ENCODE measurements at regions not wholly inside any gene's neighbourhood (a gene's known extent, or its start where the extent isn't known, plus 50 kb on each side); places are given as distances from the start of the nearest gene placed in this dataset.

DNA sequence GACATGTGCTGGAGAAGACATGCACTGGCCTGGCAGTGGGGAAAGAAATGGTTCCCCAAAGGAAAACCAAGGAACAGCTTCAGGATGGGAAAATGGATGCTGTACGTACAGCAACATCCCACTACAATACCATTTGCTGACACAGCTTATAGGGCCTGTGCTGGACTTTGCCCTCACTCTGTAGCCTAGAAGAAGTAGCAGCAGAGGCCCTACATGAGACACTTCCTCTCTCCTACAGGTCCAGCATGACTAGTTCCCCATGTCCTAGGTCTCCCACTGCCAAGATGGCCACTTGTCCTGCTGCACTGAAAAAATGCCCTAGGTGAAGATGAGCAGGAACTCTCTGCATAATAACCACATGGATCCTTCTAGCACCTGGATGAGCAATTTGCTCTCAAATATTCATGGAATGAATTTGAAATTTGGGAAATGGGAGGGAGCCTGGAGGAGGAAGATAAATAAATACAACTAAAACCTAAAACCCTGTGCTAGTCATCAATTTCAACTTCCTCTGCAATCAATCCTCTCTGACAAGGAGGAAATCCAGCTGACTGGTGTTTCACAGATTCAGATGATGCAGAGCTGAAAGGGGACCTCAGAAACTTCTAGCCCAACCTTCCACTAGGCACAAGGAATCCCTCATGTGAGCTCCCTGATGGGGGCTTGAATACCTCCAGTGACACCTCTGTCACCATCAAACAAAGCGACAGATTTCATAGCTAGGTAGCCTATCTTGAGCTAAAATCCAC, 514.3 kb upstream of the PPP2R3A start:
- Histone ChIP-seq H3K36me3 (ENCODE audit: control insufficient read depth in 4 of 4, insufficient read depth in 3 of 4, low read depth in 1 of 4, low read length in 3 of 4) (no peaks in the 10 kb centered on the region), H3K4me3 (ENCODE audit: low read depth in 1 of 3, low read length in 3 of 3) (no peak overlapping the region), H3K4me1 (ENCODE audit: control insufficient read depth in 4 of 4, insufficient read depth in 4 of 4, low read length in 3 of 4) (no peaks in the 10 kb centered on the region), H3K9me3 (ENCODE audit: control insufficient read depth in 4 of 4, low read length in 3 of 4) (peaks cover 0 to 3% (median 1%) of the 10 kb centered on the region in 4 donors), H3K27ac (ENCODE audit: low read depth in 1 of 2, low read length in 2 of 2) (no peak overlapping the region), H3K27me3 (ENCODE audit: control insufficient read depth in 4 of 4, insufficient read depth in 4 of 4, low read length in 3 of 4) (no peaks in the 10 kb centered on the region), H3K9ac (ENCODE audit: low read depth in 1 of 2, low read length in 2 of 2) (no peak overlapping the region)
- DNase-seq (ENCODE audit: low spot score) = no peak
- 89% methylated on average over 2 of the region's 2 CpGs for WGBS
- no peak for TF ChIP-seq EGR1 (IDR thresholded peaks at IDR 0.05; ENCODE audit: low read depth in 2 of 2)
- TF ChIP-seq NR2F2 (IDR thresholded peaks at IDR 0.05) = no peak
- TF ChIP-seq RAD21 (IDR thresholded peaks at IDR 0.05) = no peak
- TF ChIP-seq HNF4G (IDR thresholded peaks at IDR 0.05) = no peak
- TF ChIP-seq RXRA (IDR thresholded peaks at IDR 0.05) = no peak
- no peak for TF ChIP-seq FOXA1 (IDR thresholded peaks at IDR 0.05)
- TF ChIP-seq, protein P1, sequence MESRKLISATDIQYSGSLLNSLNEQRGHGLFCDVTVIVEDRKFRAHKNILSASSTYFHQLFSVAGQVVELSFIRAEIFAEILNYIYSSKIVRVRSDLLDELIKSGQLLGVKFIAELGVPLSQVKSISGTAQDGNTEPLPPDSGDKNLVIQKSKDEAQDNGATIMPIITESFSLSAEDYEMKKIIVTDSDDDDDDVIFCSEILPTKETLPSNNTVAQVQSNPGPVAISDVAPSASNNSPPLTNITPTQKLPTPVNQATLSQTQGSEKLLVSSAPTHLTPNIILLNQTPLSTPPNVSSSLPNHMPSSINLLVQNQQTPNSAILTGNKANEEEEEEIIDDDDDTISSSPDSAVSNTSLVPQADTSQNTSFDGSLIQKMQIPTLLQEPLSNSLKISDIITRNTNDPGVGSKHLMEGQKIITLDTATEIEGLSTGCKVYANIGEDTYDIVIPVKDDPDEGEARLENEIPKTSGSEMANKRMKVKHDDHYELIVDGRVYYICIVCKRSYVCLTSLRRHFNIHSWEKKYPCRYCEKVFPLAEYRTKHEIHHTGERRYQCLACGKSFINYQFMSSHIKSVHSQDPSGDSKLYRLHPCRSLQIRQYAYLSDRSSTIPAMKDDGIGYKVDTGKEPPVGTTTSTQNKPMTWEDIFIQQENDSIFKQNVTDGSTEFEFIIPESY (IDR thresholded peaks at IDR 0.05) = no peak

DNA sequence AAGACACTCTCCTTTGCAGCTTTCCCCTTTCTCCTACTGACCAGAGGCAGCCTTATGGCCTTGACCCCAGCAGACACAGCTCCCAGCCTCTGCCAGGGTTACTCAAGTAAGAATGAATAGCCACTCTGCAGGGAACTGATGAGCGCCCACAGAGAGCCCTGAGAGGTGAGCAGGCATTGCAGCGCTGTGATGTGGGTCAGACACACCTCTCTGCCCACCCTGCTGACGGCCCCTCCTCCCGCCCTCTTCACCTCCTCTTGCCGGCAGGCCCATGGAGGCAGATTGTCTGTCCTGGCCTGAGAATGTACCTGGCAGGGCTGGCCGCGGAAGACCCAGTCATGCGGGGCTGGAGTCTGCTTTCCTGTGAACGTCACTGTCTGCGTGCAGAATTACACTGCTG, 512.6 kb upstream of the PPP2R3A start:
- Histone ChIP-seq H3K27ac (ENCODE audit: low read depth in 1 of 2, low read length in 2 of 2) (no peak overlapping the region), H3K36me3 (ENCODE audit: control insufficient read depth in 4 of 4, insufficient read depth in 3 of 4, low read depth in 1 of 4, low read length in 3 of 4) (no peaks in the 10 kb centered on the region), H3K4me3 (ENCODE audit: low read depth in 1 of 3, low read length in 3 of 3) (no peak overlapping the region), H3K27me3 (ENCODE audit: control insufficient read depth in 4 of 4, insufficient read depth in 4 of 4, low read length in 3 of 4) (no peaks in the 10 kb centered on the region), H3K4me1 (ENCODE audit: control insufficient read depth in 4 of 4, insufficient read depth in 4 of 4, low read length in 3 of 4) (no peaks in the 10 kb centered on the region), H3K9me3 (ENCODE audit: control insufficient read depth in 4 of 4, low read length in 3 of 4) (peaks cover 0 to 3% (median 1%) of the 10 kb centered on the region in 4 donors), H3K9ac (ENCODE audit: low read depth in 1 of 2, low read length in 2 of 2) (no peak overlapping the region)
- DNase-seq (ENCODE audit: low spot score) = no peak
- WGBS = 45% methylated on average over 10 of the region's 10 CpGs
- TF ChIP-seq RXRA (IDR thresholded peaks at IDR 0.05) (no peak), GABPA (IDR thresholded peaks at IDR 0.05 in 1 of 2, conservative IDR thresholded peaks at IDR 0.05 in 1 of 2) (no peak), YY1 (IDR thresholded peaks at IDR 0.05) (no peak), FOXA1 (IDR thresholded peaks at IDR 0.05) (no peak), REST (IDR thresholded peaks at IDR 0.05) (no peak), HNF4A (conservative IDR thresholded peaks at IDR 0.05) (no peak), NR2F2 (IDR thresholded peaks at IDR 0.05) (no peak), TAF1 (conservative IDR thresholded peaks at IDR 0.05) (no peak), JUND (IDR thresholded peaks at IDR 0.05) (no peak), HNF4G (IDR thresholded peaks at IDR 0.05) (no peak), SP1 (IDR thresholded peaks at IDR 0.05) (no peak), EGR1 (IDR thresholded peaks at IDR 0.05; ENCODE audit: low read depth in 2 of 2) (no peak), FOXA2 (IDR thresholded peaks at IDR 0.05) (no peak), RAD21 (IDR thresholded peaks at IDR 0.05) (no peak)
- TF ChIP-seq, protein P1 (IDR thresholded peaks at IDR 0.05) = no peak
- TF ChIP-seq, protein P2, sequence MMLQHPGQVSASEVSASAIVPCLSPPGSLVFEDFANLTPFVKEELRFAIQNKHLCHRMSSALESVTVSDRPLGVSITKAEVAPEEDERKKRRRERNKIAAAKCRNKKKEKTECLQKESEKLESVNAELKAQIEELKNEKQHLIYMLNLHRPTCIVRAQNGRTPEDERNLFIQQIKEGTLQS (IDR thresholded peaks at IDR 0.05) = no peak
- TF ChIP-seq, protein P3, sequence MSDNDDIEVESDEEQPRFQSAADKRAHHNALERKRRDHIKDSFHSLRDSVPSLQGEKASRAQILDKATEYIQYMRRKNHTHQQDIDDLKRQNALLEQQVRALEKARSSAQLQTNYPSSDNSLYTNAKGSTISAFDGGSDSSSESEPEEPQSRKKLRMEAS (IDR thresholded peaks at IDR 0.05) = no peak
- TF ChIP-seq, protein P4, sequence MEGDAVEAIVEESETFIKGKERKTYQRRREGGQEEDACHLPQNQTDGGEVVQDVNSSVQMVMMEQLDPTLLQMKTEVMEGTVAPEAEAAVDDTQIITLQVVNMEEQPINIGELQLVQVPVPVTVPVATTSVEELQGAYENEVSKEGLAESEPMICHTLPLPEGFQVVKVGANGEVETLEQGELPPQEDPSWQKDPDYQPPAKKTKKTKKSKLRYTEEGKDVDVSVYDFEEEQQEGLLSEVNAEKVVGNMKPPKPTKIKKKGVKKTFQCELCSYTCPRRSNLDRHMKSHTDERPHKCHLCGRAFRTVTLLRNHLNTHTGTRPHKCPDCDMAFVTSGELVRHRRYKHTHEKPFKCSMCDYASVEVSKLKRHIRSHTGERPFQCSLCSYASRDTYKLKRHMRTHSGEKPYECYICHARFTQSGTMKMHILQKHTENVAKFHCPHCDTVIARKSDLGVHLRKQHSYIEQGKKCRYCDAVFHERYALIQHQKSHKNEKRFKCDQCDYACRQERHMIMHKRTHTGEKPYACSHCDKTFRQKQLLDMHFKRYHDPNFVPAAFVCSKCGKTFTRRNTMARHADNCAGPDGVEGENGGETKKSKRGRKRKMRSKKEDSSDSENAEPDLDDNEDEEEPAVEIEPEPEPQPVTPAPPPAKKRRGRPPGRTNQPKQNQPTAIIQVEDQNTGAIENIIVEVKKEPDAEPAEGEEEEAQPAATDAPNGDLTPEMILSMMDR (IDR thresholded peaks at IDR 0.05; ENCODE audit: low read depth, low read length, missing input control) = no peak

Measured in liver (tissue), 8 donors.